CD14-positive monocyte (primary cell): ENCODE measurements at regions not wholly inside any gene's neighbourhood (a gene's known extent, or its start where the extent isn't known, plus 50 kb on each side); places are given as distances from the start of the nearest gene placed in this dataset.

Source experiments
- DNase-seq, 3 donors: peaks; one replicate each; pipeline ENCODE4 v3.0.0-alpha.2; 2011 to 2022
- H2AFZ ChIP-seq: 2 replicates; pipeline ENCODE4 v1.6.0; 2012; ENCODE audit warnings: mild to moderate bottlenecking, low read depth, low read length, inconsistent platforms; ENCODE audit not compliant: insufficient read depth, poor library complexity, severe bottlenecking
- H3K27ac ChIP-seq, 2 donors: 1 replicate in 1 of 2; 2 replicates in 1 of 2; pipeline ENCODE4 v1.5.1; 2012 to 2013; ENCODE audit warnings: low read length in 2 of 2, control low read depth in 1 of 2, inconsistent platforms in 1 of 2, low read depth in 1 of 2, mild to moderate bottlenecking in 1 of 2
- H3K27me3 ChIP-seq, 2 donors: one replicate each; pipeline versions ENCODE4 v1.6.0 to v1.6.1; 2011 to 2013; ENCODE audit warnings: low read length in 2 of 2; ENCODE audit not compliant: control insufficient read depth in 2 of 2, insufficient read depth in 2 of 2
- H3K36me3 ChIP-seq, 2 donors: replicated peaks in 1 of 2; 1 replicate in 1 of 2; 2 replicates in 1 of 2; pipeline versions ENCODE4 v1.5.1 to v1.6.1; 2012 to 2013; ENCODE audit warnings: low read length in 2 of 2, control low read depth in 1 of 2, inconsistent platforms in 1 of 2, mild to moderate bottlenecking in 1 of 2; ENCODE audit not compliant: insufficient read depth in 2 of 2, control insufficient read depth in 1 of 2
- H3K4me1 ChIP-seq, 2 donors: 1 replicate in 1 of 2; 2 replicates in 1 of 2; pipeline versions ENCODE4 v1.5.1 to v1.6.1; 2012 to 2013; ENCODE audit warnings: low read length in 2 of 2, control low read depth in 1 of 2, inconsistent platforms in 1 of 2, mild to moderate bottlenecking in 1 of 2, moderate library complexity in 1 of 2; ENCODE audit not compliant: insufficient read depth in 2 of 2, control insufficient read depth in 1 of 2
- H3K4me2 ChIP-seq: replicated peaks from 2 replicates; pipeline ENCODE3; 2012; ENCODE audit warnings: low read length, moderate library complexity, mild to moderate bottlenecking; ENCODE audit not compliant: poor library complexity, severe bottlenecking; ENCODE audit errors: extremely low read depth
- H3K4me3 ChIP-seq, 3 experiments: fragments of 200-600 bp in 1 of 3; sonication (generic) in 1 of 3; replicated peaks in 1 of 3; 1 replicate in 2 of 3; 2 replicates in 1 of 3; pipeline ENCODE4 v1.5.1; 2011 to 2013; ENCODE audit warnings: low read length in 3 of 3, mild to moderate bottlenecking in 3 of 3, control low read depth in 2 of 3, low read depth in 2 of 3, inconsistent platforms in 1 of 3, moderate library complexity in 1 of 3
- H3K79me2 ChIP-seq: 2 replicates; pipeline ENCODE4 v1.6.0; 2012; ENCODE audit warnings: mild to moderate bottlenecking, control low read depth, inconsistent platforms, low read length, moderate library complexity; ENCODE audit not compliant: insufficient read depth
- H3K9ac ChIP-seq: 2 replicates; pipeline ENCODE4 v1.6.0; 2017; ENCODE audit warnings: low read length, mild to moderate bottlenecking; ENCODE audit not compliant: insufficient read depth, poor library complexity, severe bottlenecking
- H3K9me3 ChIP-seq, 2 donors: replicated peaks in 1 of 2; 1 replicate in 1 of 2; 2 replicates in 1 of 2; pipeline versions ENCODE4 v1.5.1 to v1.6.1; 2012 to 2013; ENCODE audit warnings: low read length in 2 of 2, control low read depth in 1 of 2; ENCODE audit not compliant: control insufficient read depth in 1 of 2, insufficient read depth in 1 of 2
- H4K20me1 ChIP-seq: 2 replicates; pipeline ENCODE4 v1.6.0; 2012; ENCODE audit warnings: mild to moderate bottlenecking, low read length, control low read depth, moderate library complexity; ENCODE audit not compliant: insufficient read depth
- H3K27ac Mint-ChIP-seq, 7 donors: one replicate each; pipeline ENCODE4 v1.8.0; 2020; ENCODE audit warnings: mild to moderate bottlenecking in 7 of 7, mixed read lengths in 7 of 7, moderate library complexity in 6 of 7, inconsistent platforms in 2 of 7
- H3K27me3 Mint-ChIP-seq, 3 donors: one replicate each; pipeline ENCODE4 v1.8.0; 2021 to 2022; ENCODE audit warnings: low read depth in 3 of 3, mild to moderate bottlenecking in 3 of 3, mixed read lengths in 3 of 3, moderate library complexity in 3 of 3, inconsistent platforms in 1 of 3
- H3K36me3 Mint-ChIP-seq, 2 donors: one replicate each; pipeline ENCODE4 v1.8.0; 2020; ENCODE audit warnings: mixed read lengths in 2 of 2, inconsistent platforms in 1 of 2, mild to moderate bottlenecking in 1 of 2
- H3K4me1 Mint-ChIP-seq: one replicate; pipeline ENCODE4 v1.8.0; 2020; ENCODE audit warnings: mild to moderate bottlenecking, mixed read lengths
- H3K4me3 Mint-ChIP-seq, 2 donors: one replicate each; pipeline ENCODE4 v1.8.0; 2020; ENCODE audit warnings: mild to moderate bottlenecking in 2 of 2, mixed read lengths in 2 of 2, moderate library complexity in 1 of 2
- H3K9me3 Mint-ChIP-seq, 7 donors: one replicate each; pipeline ENCODE4 v1.8.0; 2020 to 2022; ENCODE audit warnings: mixed read lengths in 7 of 7, mild to moderate bottlenecking in 6 of 7, moderate library complexity in 6 of 7, inconsistent platforms in 2 of 7
- WGBS: methylation state at CpG from one replicate; pipeline ENCODE4 v1.1.5; 2013; ENCODE audit warnings: missing lambda C conversion rate; ENCODE audit not compliant: insufficient coverage; 5-methylcytosine and 5-hydroxymethylcytosine counted together
- intact Hi-C, 2 donors: fragments of 100-400 bp; cut with micrococcal nuclease; formaldehyde crosslinking; loops; one replicate each; pipeline versions ENCODE4 v1.15.0 to v1.15.1; 2023
- TF ChIP-seq, protein P1 (sequence below): fragments of 200-600 bp; IDR thresholded peaks from one replicate; pipeline ENCODE4 v1.8.0; 2022; ENCODE audit warnings: antibody characterized with exemption, mild to moderate bottlenecking

DNA sequence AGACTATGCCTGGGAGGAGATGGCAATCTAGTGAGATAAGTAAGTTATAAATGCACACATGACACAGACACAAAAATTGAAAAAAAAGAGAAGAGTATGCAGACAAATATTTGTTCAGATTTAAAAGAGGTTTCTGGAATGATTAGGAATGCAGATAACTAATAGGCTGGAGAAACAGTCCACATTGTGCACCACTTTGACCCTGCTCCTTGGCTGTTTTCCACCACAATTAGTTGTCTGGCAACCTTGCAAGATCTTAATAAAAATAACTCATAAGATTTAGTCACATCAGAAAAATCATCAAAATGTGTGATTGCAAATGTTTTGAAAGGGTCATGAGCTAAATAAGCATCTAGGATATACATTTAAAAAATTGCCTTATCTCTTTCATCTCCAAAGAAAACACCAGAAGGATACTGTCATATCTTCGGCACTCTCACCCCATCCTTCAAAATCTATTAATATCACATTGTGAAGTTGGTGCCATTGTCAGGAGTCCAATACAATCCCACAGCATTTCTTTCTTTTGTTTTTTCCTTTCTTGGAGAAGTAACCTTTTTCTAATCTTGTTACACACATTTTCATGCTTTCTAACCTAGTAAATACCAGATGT, 153.7 kb upstream of the KCNMB2 start:
- no peaks in the 10 kb centered on the region for H3K36me3 ChIP-seq
- no peaks in the 10 kb centered on the region for H3K79me2 ChIP-seq
- no peaks in the 10 kb centered on the region for H4K20me1 ChIP-seq
- intact Hi-C loops = loop anchor here in 1 of 2 donors (10.0 kb wide), 1 partner anchor 1508 kb away; no protein-coding TSS in a partner anchor
- H3K27ac ChIP-seq = no peak overlapping the region
- no peak for DNase-seq
- Mint-ChIP-seq H3K27ac (no peak overlapping the region), H3K4me1 (no peaks in the 10 kb centered on the region), H3K4me3 (no peak overlapping the region), H3K27me3 (no peaks in the 10 kb centered on the region), H3K36me3 (no peaks in the 10 kb centered on the region), H3K9me3 (peaks cover 0 to 4% (median 0%) of the 10 kb centered on the region in 7 donors)
- no peak overlapping the region for H3K9ac ChIP-seq
- H3K27me3 ChIP-seq = no peaks in the 10 kb centered on the region
- TF ChIP-seq, protein P1, sequence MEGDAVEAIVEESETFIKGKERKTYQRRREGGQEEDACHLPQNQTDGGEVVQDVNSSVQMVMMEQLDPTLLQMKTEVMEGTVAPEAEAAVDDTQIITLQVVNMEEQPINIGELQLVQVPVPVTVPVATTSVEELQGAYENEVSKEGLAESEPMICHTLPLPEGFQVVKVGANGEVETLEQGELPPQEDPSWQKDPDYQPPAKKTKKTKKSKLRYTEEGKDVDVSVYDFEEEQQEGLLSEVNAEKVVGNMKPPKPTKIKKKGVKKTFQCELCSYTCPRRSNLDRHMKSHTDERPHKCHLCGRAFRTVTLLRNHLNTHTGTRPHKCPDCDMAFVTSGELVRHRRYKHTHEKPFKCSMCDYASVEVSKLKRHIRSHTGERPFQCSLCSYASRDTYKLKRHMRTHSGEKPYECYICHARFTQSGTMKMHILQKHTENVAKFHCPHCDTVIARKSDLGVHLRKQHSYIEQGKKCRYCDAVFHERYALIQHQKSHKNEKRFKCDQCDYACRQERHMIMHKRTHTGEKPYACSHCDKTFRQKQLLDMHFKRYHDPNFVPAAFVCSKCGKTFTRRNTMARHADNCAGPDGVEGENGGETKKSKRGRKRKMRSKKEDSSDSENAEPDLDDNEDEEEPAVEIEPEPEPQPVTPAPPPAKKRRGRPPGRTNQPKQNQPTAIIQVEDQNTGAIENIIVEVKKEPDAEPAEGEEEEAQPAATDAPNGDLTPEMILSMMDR = no peak
- H3K4me2 ChIP-seq = no peak overlapping the region
- no CpG with 5 or more reads among the region's 1 CpG for WGBS
- H3K9me3 ChIP-seq = no peaks in the 10 kb centered on the region
- H2AFZ ChIP-seq = no peak overlapping the region
- no peaks in the 10 kb centered on the region for H3K4me1 ChIP-seq
- H3K4me3 ChIP-seq = no peak overlapping the region

DNA sequence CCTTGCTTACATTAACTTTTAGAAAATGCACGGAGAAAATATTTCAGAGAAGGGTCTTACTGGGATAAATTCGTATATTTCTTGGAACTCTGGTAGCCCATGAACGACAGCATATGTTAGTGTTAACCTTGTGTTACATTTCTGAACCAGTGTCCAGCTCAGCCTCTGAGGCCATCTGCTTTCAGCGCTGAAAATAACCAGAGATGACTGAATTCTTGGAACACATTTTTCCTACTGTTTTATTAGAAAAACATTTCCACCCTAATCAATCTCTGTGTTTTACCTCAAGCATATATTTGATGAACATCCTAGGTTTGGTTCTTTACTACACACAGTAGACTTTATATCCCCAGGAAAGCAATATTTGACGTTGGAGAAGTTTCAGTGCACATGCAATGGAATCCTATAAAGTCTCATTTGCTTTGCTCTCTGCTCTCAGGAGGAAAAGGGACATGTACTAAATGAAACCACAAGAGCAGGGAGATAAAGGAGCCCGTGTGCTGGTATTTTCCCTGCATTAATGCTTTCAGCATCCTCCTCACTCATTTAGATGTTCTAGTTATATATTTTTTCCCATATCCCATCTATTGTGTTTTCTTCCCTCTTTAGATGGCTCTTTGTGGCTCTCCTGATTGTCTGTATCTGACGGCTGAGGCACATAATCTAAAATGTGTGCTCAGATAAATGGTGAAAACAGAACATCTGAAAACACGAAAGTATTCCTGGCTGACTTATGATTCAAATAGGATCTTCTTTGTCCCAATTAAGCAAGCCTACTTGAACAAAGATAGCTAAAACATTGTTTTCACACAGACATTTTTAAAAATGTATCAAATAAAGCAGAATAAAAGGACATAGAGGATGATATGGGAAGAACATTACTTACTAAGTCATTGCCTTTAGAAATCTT, 151.7 kb upstream of the KCNMB2 start:
- no peaks in the 10 kb centered on the region for H3K79me2 ChIP-seq
- DNase-seq = no peak
- no peak overlapping the region for H3K27ac Mint-ChIP-seq
- H2AFZ ChIP-seq = no peak overlapping the region
- no peak overlapping the region for H3K4me2 ChIP-seq
- no peaks in the 10 kb centered on the region for H3K36me3 Mint-ChIP-seq
- no peaks in the 10 kb centered on the region for H3K9me3 ChIP-seq
- no peaks in the 10 kb centered on the region for H3K27me3 Mint-ChIP-seq
- H3K9me3 Mint-ChIP-seq = no peaks in the 10 kb centered on the region
- 78% methylated on average over 3 of the region's 8 CpGs for WGBS
- no peaks in the 10 kb centered on the region for H3K4me1 ChIP-seq
- no peaks in the 10 kb centered on the region for H3K4me1 Mint-ChIP-seq
- H3K4me3 Mint-ChIP-seq = no peak overlapping the region
- H3K4me3 ChIP-seq = no peak overlapping the region
- intact Hi-C loops = loop anchor here in 1 of 2 donors (10.0 kb wide), 1 partner anchor 1510 kb away; no protein-coding TSS in a partner anchor
- H3K36me3 ChIP-seq = no peaks in the 10 kb centered on the region
- TF ChIP-seq, protein P1 = no peak
- no peak overlapping the region for H3K9ac ChIP-seq
- no peaks in the 10 kb centered on the region for H4K20me1 ChIP-seq
- H3K27me3 ChIP-seq = no peaks in the 10 kb centered on the region
- H3K27ac ChIP-seq = no peak overlapping the region
